ENCODE measurements at regions not wholly inside any gene's neighbourhood (a gene's known extent, or its start where the extent isn't known, plus 50 kb on each side); places are given as distances from the start of the nearest gene placed in this dataset.

GRCh38 chr5:89213573-89213972, 330.6 kb upstream of the MEF2C start:
- DNase-seq (ENCODE audit: low spot score): no peak
- no peak for TF ChIP-seq CTCF (IDR thresholded peaks at IDR 0.05)
- H3K27ac ChIP-seq: no peak overlapping the region
- H3K4me3 ChIP-seq: no peak overlapping the region

GRCh38 chr5:89211836-89212235, 328.9 kb upstream of the MEF2C start:
- Histone ChIP-seq H3K4me3 (no peak overlapping the region), H3K27ac (no peak overlapping the region)
- DNase-seq (ENCODE audit: low spot score): no peak
- no peak for TF ChIP-seq CTCF (IDR thresholded peaks at IDR 0.05)

- no peak overlapping the region for H3K27ac ChIP-seq
- no peak for TF ChIP-seq CTCF (IDR thresholded peaks at IDR 0.05)
- DNase-seq (ENCODE audit: low spot score): no peak
- H3K4me3 ChIP-seq: no peak overlapping the region
Measured at GRCh38 chr5:89208811-89209210, 325.8 kb upstream of the MEF2C start.

- no peak for TF ChIP-seq CTCF (IDR thresholded peaks at IDR 0.05)
- no peak for DNase-seq (ENCODE audit: low spot score)
- Histone ChIP-seq H3K4me3 (no peak overlapping the region), H3K27ac (no peak overlapping the region)
Measured at GRCh38 chr5:89208392-89208791, 325.4 kb upstream of the MEF2C start.

- Histone ChIP-seq H3K4me3 (no peak overlapping the region), H3K27ac (no peak overlapping the region)
- no peak for TF ChIP-seq CTCF (IDR thresholded peaks at IDR 0.05)
- no peak for DNase-seq (ENCODE audit: low spot score)
Measured at GRCh38 chr5:89204756-89205155, 321.8 kb upstream of the MEF2C start.

- H3K4me3 ChIP-seq: no peak overlapping the region
- no peak for DNase-seq (ENCODE audit: low spot score)
- no peak overlapping the region for H3K27ac ChIP-seq
- TF ChIP-seq CTCF (IDR thresholded peaks at IDR 0.05): no peak
Measured at GRCh38 chr5:89203611-89204010, 320.6 kb upstream of the MEF2C start.

GRCh38 chr5:89200899-89201298, 317.9 kb upstream of the MEF2C start:
- TF ChIP-seq CTCF (IDR thresholded peaks at IDR 0.05): no peak
- H3K4me3 ChIP-seq: no peak overlapping the region
- no peak for DNase-seq (ENCODE audit: low spot score)
- H3K27ac ChIP-seq: no peak overlapping the region
